PFSK-1 (cell line): ENCODE measurements at regions not wholly inside any gene's neighbourhood (a gene's known extent, or its start where the extent isn't known, plus 50 kb on each side); places are given as distances from the start of the nearest gene placed in this dataset.

Experiments used
- FOXP2 ChIP-seq: optimal IDR thresholded peaks from 2 replicates; pipeline ENCODE3; 2011; ENCODE audit warnings: borderline replicate concordance, control low read depth, inconsistent platforms; ENCODE audit not compliant: insufficient read depth; ENCODE audit errors: extremely low read length, extremely low read depth
- POLR2AphosphoS5 ChIP-seq: IDR thresholded peaks from 2 replicates; pipeline ENCODE4 v1.6.1; 2012; ENCODE audit warnings: low read depth, mild to moderate bottlenecking, control low read depth, low read length, moderate library complexity
- REST ChIP-seq, 2 experiments: IDR thresholded peaks; 2 replicates each; pipeline versions ENCODE4 v1.6.1 to v1.8.0; 2011 to 2012; ENCODE audit warnings: low read depth in 2 of 2, low read length in 2 of 2, control low read depth in 1 of 2, inconsistent platforms in 1 of 2, mild to moderate bottlenecking in 1 of 2, moderate library complexity in 1 of 2; ENCODE audit not compliant: insufficient read depth in 1 of 2
- SIN3A ChIP-seq: IDR thresholded peaks from 2 replicates; pipeline ENCODE4 v1.6.1; 2012; ENCODE audit warnings: mild to moderate bottlenecking, low read length, moderate library complexity, borderline replicate concordance; ENCODE audit not compliant: insufficient read depth
- TAF1 ChIP-seq: IDR thresholded peaks from 2 replicates; pipeline ENCODE4 v1.6.1; 2012; ENCODE audit warnings: low read length, control low read depth, borderline replicate concordance; ENCODE audit not compliant: insufficient read depth

GRCh38 chr2:47249157-47249900 is 73.0 kb upstream of the CALM2 start:
- TF ChIP-seq FOXP2 (no peak), REST (IDR thresholded peaks at IDR 0.05; ENCODE audit: insufficient read depth in 1 of 2, low read depth in 2 of 2, low read length in 2 of 2) (no peak), SIN3A (no peak), TAF1 (no peak), POLR2AphosphoS5 (no peak)

GRCh38 chr2:47243596-47244323 is 67.4 kb upstream of the CALM2 start:
- TF ChIP-seq REST (IDR thresholded peaks at IDR 0.05; ENCODE audit: insufficient read depth in 1 of 2, low read depth in 2 of 2, low read length in 2 of 2) = no peak
- no peak for TF ChIP-seq POLR2AphosphoS5
- TF ChIP-seq TAF1 = no peak
- no peak for TF ChIP-seq SIN3A

DNA sequence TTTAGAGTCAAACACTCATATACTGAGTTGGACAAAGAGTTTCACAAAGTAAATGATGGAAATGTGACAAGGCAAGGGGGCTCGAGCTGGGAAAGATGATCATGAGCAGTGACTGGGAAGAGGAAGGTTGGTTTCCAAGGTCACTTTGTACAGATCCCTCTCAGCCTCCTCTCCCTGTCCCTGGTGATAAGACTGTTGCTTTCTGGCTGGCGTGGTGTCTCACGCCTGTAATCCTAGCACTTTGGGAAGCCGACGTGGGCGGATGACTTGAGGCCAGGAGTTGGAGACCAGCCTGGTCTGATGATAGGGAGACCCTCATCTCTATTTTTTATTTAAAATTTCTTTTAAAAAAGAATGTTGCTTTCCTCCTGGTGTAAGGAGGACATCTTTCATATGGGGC is 65.4 kb upstream of the CALM2 start:
- TF ChIP-seq POLR2AphosphoS5 (no peak), REST (IDR thresholded peaks at IDR 0.05; ENCODE audit: insufficient read depth in 1 of 2, low read depth in 2 of 2, low read length in 2 of 2) (no peak), SIN3A (no peak), TAF1 (no peak), FOXP2 (no peak)

DNA sequence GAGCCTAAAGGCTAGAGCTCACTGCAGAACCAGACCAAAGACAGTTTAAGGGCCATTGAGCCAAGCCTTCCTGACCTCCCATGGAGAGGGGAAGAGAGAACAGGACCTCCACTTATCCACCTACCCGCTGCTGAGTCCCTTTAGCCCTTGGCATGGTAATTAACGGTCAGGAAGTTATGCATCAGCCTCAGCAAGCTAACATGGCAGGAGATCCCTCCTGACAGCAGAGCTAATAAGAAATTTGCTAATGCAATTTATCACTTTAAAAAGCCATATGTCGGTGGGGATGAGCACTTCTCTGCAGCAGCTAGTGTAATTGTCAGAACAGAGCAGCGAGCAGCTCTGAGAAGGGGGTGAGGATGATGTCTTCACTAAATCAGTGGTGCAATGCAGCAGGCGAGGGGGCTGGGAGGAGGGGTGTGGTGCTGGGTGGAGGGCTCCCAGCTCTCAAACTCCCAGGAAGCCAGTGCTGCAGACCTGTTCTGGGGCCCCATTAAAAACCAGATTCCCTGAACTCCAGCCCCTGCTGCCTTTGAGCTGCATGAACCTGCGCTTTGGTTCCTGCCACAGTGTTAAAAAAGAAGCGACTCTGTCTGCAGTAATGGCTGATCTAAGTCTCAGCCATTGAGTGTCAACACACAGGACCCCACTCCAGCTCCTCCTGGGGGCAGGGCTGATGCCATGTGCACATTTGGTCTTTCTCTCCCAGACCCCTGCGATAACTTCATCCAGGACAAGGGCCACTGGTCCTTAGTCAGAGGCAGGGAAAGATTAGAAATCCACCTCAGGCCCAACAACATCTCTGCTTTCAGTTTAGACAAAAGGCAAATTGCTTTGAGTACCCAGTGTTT is 63.0 kb upstream of the CALM2 start:
- peak; percentile 42; the same call in 1 of the 2 replicates for TF ChIP-seq SIN3A
- peak in 1 of 2 experiments; percentile 11; a peak in 1 of 4 replicates for TF ChIP-seq REST (IDR thresholded peaks at IDR 0.05; ENCODE audit: insufficient read depth in 1 of 2, low read depth in 2 of 2, low read length in 2 of 2)
- TF ChIP-seq FOXP2 = no peak
